ENCODE measurements at regions not wholly inside any gene's neighbourhood (a gene's known extent, or its start where the extent isn't known, plus 50 kb on each side); places are given as distances from the start of the nearest gene placed in this dataset.
A peak's percentile ranks its signal among the peaks of the same experiment; 100 is the strongest.

GRCh38 chr4:127246963-127247952 is 385.5 kb upstream of the INTU start:
- no peak overlapping the region for H3K27ac ChIP-seq
- TF ChIP-seq CTCF (IDR thresholded peaks at IDR 0.05) = no peak
- no peak for TF ChIP-seq ZFX (IDR thresholded peaks at IDR 0.05; ENCODE audit: borderline replicate concordance)

GRCh38 chr4:127249066-127249766 is 383.5 kb upstream of the INTU start:
- H3K27ac ChIP-seq = no peak overlapping the region
- TF ChIP-seq CTCF (IDR thresholded peaks at IDR 0.05) = no peak
- TF ChIP-seq ZFX (IDR thresholded peaks at IDR 0.05; ENCODE audit: borderline replicate concordance) = no peak

- H3K27ac ChIP-seq = no peak overlapping the region
- TF ChIP-seq CTCF (IDR thresholded peaks at IDR 0.05) (no peak), ZFX (IDR thresholded peaks at IDR 0.05; ENCODE audit: borderline replicate concordance) (no peak)
These were observed 383.0 kb upstream of the INTU start for GRCh38 chr4:127249767-127250108.

GRCh38 chr4:127250577-127250976 is 382.2 kb upstream of the INTU start:
- H3K27ac ChIP-seq = no peak overlapping the region
- TF ChIP-seq ZFX (IDR thresholded peaks at IDR 0.05; ENCODE audit: borderline replicate concordance) (no peak), CTCF (IDR thresholded peaks at IDR 0.05) (no peak)

- TF ChIP-seq CTCF (IDR thresholded peaks at IDR 0.05) (no peak), ZFX (IDR thresholded peaks at IDR 0.05; ENCODE audit: borderline replicate concordance) (no peak)
- H3K27ac ChIP-seq = no peak overlapping the region
These were observed 381.3 kb upstream of the INTU start for GRCh38 chr4:127251423-127251822.

GRCh38 chr4:127256500-127256899 is 376.3 kb upstream of the INTU start:
- no peak overlapping the region for H3K27ac ChIP-seq
- TF ChIP-seq CTCF (IDR thresholded peaks at IDR 0.05) (no peak), ZFX (IDR thresholded peaks at IDR 0.05; ENCODE audit: borderline replicate concordance) (no peak)

GRCh38 chr4:127261476-127261875 is 371.3 kb upstream of the INTU start:
- H3K27ac ChIP-seq = peak overlapping the region; percentile 17; the same call in 1 of the 2 replicates
- TF ChIP-seq CTCF (IDR thresholded peaks at IDR 0.05) (no peak), ZFX (IDR thresholded peaks at IDR 0.05; ENCODE audit: borderline replicate concordance) (no peak)

All from 22Rv1 (cell line).